Type B pancreatic cell (in vitro differentiated cells): ENCODE measurements at regions not wholly inside any gene's neighbourhood (a gene's known extent, or its start where the extent isn't known, plus 50 kb on each side); places are given as distances from the start of the nearest gene placed in this dataset.
A peak's percentile ranks its signal among the peaks of the same experiment; 100 is the strongest.

ENCODE experiments used
- DNase-seq: peaks from one replicate; pipeline ENCODE4 v3.0.0; 2021; ENCODE audit warnings: mixed read lengths; ENCODE audit not compliant: unreplicated experiment; ENCODE audit errors: extremely low spot score
- H3K27ac Mint-ChIP-seq: 2 replicates; pipeline ENCODE4 v1.8.0; 2021; ENCODE audit warnings: mild to moderate bottlenecking, mixed read lengths
- H3K27me3 Mint-ChIP-seq: 2 replicates; pipeline ENCODE4 v1.8.0; 2021; ENCODE audit warnings: mixed read lengths
- H3K36me3 Mint-ChIP-seq: 2 replicates; pipeline ENCODE4 v1.8.0; 2021; ENCODE audit warnings: mixed read lengths
- H3K4me1 Mint-ChIP-seq: one replicate; pipeline ENCODE4 v1.8.0; 2021; ENCODE audit warnings: mixed read lengths; ENCODE audit not compliant: unreplicated experiment
- H3K4me3 Mint-ChIP-seq: 2 replicates; pipeline ENCODE4 v1.8.0; 2021; ENCODE audit warnings: mild to moderate bottlenecking, mixed read lengths
- H3K9me3 Mint-ChIP-seq: 2 replicates; pipeline ENCODE4 v1.8.0; 2021; ENCODE audit warnings: mixed read lengths
- TF ChIP-seq, protein P1 (sequence below): fragments of 200-600 bp; sonication (generic); conservative IDR thresholded peaks from 2 replicates; pipeline ENCODE4 v1.5.0; 2021; ENCODE audit warnings: antibody characterized with exemption, mild to moderate bottlenecking

DNA sequence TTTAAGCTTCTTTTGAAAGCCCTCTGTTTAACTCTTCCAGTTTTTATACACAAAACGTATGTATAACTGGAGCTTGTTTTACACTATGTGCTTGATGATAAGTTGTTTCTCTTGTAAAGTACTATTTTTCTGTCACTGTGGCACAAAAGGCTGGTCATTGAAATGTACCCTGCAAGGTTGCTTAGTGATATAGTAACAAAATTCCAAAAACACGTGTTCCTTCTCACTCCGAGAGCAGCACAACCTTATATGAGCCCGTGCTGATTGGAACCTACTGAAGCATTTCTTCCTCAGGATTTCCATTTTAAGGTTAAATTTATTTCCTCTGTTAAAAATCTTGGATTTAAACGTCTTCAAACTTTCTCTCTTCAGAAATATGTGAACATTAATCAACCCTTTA is 772.9 kb upstream of the TENM3 start:
- H3K36me3 Mint-ChIP-seq = no peaks in the 10 kb centered on the region
- H3K4me3 Mint-ChIP-seq = no peak overlapping the region
- TF ChIP-seq, protein P1, sequence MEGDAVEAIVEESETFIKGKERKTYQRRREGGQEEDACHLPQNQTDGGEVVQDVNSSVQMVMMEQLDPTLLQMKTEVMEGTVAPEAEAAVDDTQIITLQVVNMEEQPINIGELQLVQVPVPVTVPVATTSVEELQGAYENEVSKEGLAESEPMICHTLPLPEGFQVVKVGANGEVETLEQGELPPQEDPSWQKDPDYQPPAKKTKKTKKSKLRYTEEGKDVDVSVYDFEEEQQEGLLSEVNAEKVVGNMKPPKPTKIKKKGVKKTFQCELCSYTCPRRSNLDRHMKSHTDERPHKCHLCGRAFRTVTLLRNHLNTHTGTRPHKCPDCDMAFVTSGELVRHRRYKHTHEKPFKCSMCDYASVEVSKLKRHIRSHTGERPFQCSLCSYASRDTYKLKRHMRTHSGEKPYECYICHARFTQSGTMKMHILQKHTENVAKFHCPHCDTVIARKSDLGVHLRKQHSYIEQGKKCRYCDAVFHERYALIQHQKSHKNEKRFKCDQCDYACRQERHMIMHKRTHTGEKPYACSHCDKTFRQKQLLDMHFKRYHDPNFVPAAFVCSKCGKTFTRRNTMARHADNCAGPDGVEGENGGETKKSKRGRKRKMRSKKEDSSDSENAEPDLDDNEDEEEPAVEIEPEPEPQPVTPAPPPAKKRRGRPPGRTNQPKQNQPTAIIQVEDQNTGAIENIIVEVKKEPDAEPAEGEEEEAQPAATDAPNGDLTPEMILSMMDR = no peak
- H3K27ac Mint-ChIP-seq = no peak overlapping the region
- H3K9me3 Mint-ChIP-seq = no peaks in the 10 kb centered on the region
- no peak for DNase-seq
- H3K4me1 Mint-ChIP-seq = peaks cover under 1% of the 10 kb centered on the region
- H3K27me3 Mint-ChIP-seq = no peaks in the 10 kb centered on the region

DNA sequence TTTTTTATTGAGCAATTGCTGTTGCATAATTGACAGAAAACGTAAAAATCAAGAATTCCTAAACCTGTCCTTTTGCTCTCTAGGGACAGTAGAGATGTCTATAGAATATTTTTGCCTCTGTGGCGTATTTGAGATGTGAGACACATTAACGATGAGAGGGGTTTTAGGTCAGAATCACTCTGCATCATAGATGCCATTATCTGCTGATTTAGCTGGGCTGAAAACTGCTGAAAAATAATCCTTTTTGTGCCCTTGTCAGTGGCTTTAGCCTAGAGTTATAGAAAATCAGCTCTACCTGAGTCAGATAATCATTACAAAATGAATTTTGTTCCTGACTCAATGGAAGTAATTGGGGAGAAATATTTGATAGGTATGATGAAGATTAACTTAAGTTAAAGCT is 767.8 kb upstream of the TENM3 start:
- TF ChIP-seq, protein P1 = no peak
- no peaks in the 10 kb centered on the region for H3K36me3 Mint-ChIP-seq
- peaks cover 11% of the 10 kb centered on the region for H3K4me1 Mint-ChIP-seq
- H3K27ac Mint-ChIP-seq = no peak overlapping the region
- no peaks in the 10 kb centered on the region for H3K9me3 Mint-ChIP-seq
- peak overlapping the region; percentile 41 for H3K4me3 Mint-ChIP-seq
- DNase-seq = no peak
- H3K27me3 Mint-ChIP-seq = no peaks in the 10 kb centered on the region

DNA sequence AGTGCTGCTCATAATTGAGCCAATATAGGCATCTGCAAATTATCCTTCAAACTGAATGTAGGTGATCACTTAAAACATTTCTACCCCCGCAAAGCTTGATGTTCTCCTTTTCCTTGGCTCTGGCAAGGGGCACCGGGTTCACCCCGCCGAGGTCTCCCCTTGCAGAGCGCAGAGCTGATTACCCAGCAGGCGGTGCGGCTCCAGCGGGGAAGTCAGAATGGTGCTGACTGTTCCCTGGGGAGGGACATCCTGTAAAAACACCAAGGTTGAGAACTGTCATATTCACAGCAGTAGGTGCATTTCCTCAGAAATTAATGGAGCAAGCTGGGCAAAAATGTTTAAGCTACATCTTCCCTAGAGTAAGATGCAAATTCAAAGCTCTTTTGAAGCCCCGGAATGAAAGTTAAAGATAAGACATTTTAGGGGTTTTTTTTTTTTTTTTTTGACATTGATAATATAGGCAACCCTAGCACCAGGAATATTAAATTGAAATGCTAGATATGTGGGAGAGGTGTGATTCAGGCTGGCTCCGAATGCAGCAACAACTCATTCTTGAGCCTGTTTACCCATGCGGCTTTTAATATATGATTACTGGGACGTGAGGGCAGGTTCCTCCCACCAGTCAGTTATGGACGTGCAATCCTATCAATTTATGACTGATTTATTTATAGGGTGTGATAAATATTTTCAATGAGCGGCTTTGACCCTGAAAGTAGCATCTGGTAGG is 767.3 kb upstream of the TENM3 start:
- Mint-ChIP-seq H3K9me3 (no peaks in the 10 kb centered on the region), H3K27me3 (no peaks in the 10 kb centered on the region), H3K36me3 (no peaks in the 10 kb centered on the region), H3K4me1 (peaks cover 11% of the 10 kb centered on the region), H3K4me3 (peak overlapping the region; percentile 66), H3K27ac (no peak overlapping the region)
- no peak for DNase-seq
- TF ChIP-seq, protein P1 = no peak

DNA sequence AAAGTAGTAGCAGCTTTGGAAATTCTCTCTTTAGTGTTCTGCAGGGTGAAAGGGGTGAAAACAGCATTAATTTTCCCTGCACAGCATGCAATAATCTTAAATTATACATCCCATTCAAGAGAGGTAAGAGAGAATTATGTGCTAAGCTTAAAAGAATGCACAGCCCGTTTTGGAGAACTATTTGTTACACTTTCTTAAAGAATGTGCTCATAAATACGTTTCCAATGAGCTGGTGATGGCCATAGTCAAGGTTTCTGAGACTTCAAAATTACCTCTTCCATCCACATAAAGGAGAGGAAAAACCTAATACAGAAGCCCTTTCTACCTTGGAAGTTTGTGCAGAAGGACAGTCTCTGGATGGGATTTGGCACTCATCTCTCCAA is 766.7 kb upstream of the TENM3 start:
- H3K27ac Mint-ChIP-seq = no peak overlapping the region
- TF ChIP-seq, protein P1 = no peak
- peaks cover 11% of the 10 kb centered on the region for H3K4me1 Mint-ChIP-seq
- DNase-seq = no peak
- no peaks in the 10 kb centered on the region for H3K27me3 Mint-ChIP-seq
- no peak overlapping the region for H3K4me3 Mint-ChIP-seq
- H3K36me3 Mint-ChIP-seq = no peaks in the 10 kb centered on the region
- no peaks in the 10 kb centered on the region for H3K9me3 Mint-ChIP-seq

DNA sequence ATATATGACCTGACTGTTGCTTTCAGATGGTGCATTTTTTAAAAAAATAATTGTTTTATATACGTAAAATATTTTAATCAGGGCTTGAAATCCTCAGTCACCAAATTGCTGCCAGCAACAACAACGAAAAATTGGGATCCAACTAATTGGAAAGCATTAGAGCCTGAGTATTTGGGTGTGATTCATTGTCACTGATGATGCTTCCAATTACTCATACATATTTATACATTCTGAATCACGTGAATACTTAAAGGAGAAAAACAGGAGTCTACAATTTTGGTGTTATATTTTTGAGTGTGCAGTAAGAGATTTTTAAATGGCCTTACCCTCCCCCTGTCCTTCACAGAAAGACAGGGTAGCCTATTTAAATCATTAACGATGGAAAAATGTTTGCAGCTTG is 765.6 kb upstream of the TENM3 start:
- TF ChIP-seq, protein P1 = no peak
- Mint-ChIP-seq H3K9me3 (no peaks in the 10 kb centered on the region), H3K4me3 (no peak overlapping the region), H3K27ac (no peak overlapping the region), H3K27me3 (no peaks in the 10 kb centered on the region), H3K4me1 (peaks cover 11% of the 10 kb centered on the region), H3K36me3 (no peaks in the 10 kb centered on the region)
- no peak for DNase-seq
